Ecto neural progenitor cell (in vitro differentiated cells): ENCODE measurements at regions not wholly inside any gene's neighbourhood (a gene's known extent, or its start where the extent isn't known, plus 50 kb on each side); places are given as distances from the start of the nearest gene placed in this dataset.

ENCODE experiments used
- DNase-seq: peaks from one replicate; pipeline ENCODE4 v3.0.0-alpha.2; 2018; ENCODE audit warnings: low spot score

DNA sequence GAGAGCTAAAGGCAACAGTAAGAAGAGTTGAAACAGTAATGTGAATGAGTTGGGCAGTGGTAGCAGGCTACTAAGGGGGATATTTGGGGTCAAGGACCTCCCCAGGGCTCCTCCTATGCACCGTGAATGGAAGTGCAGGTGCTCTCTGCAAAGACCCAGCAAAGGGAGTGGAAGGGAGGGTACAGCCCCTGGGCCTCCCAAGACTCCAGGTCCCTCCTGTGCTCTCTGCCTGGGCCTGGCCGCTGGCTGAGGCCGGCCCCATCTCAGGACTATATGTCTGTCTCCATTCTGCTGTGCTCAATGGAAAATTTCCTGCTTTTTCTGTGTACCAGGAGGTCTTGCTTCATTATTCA lies 372.1 kb upstream of the MKI67 start:
- DNase-seq, result no peak

DNA sequence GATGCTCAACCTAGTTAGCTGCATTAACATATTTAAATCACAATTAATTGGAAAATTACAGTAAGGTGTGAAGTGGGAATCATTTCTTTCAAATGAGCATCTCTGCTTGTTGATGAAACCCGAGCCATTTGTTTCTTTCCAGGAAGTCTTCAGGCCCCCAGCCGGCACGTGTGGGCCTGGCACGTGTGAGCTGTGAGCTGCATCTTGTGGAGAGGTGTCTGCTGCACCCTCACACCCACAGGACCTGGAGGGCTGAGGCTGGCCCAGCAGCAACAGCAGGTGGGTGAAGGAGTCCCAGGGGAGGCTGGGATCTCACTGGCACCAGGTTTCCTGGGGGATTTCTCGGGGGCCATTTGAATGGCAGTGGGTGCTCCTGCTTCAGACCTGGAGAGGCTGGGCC lies 372.5 kb upstream of the MKI67 start:
- DNase-seq, result no peak

DNA sequence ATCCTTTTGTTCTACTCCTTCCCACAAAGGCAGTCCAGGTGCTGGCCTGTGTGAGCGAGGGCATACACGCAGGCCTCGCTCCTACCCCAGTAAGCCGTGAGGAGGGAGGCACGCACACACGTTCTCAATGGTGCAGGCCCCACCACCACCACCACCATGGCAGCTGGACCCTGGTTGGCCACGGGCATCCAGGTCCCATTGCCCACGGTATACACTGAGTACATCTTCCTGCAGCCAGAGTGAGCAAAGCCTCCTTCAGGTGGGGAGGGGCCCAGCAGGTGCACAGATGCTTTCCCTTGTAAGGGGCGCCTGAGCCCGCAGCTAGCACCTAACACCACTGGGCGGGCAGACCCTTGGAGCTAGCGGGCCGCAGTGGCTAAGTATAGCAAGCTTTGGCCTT lies 373.3 kb upstream of the MKI67 start:
- DNase-seq, result no peak

DNA sequence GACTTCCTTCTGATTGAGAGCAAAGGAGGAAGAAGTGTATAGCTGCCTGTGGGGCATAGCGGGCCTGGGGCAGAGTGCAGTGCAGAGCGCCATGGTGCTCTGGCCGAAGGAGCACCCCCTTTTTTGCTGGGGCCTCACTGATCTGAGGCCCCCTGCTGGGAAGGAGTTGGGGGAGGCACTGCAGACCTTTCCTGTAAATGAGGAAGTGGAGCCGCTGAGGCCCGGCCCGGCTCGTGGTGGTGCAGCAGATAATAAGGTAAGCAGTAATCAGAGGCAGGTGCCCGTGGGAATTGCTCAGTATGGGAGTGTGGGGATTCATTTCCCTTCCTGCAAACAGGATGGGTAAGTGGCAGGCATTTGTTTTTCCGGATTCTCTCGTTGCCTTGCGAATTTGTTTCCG lies 373.7 kb upstream of the MKI67 start:
- DNase-seq, result no peak

DNA sequence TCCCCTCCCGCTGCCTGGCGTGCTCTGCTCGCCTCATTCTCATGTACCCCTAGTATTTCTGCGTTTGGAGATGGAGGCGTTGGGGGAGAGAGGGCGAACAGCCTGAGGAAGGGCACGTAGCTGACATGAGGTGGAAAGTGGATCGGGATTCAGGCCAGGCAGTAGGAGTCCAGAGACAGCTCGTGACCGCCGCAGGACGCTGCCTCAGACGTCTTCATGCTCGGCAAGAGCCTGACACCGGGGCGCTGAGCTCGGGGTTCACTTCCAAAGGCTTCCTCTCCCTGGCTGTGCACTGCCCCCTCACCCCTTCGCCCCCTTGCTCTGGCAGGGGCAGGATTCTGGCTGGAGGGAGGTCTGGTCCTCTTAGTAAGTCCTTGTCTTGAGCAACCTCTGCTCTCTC lies 374.4 kb upstream of the MKI67 start:
- DNase-seq, result no peak

DNA sequence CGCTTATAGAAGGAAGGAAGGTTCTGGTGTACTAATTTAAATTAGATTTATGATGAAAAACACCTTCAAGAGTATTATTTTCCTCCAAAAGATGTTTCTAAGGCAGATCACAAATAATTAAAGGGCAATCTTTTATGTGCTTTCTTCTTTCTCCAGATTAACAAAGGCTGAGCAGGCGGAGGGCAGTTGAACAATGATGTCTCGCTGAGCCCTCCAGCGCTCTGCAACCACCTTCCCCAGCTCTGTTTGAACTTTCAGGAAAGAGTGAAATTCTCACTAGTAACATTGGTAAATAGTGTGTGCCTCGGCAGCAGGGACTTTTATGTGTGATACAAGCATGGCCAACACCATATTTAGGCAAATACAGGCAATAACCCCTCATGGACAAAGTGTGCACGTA lies 379.1 kb upstream of the MKI67 start:
- DNase-seq, result no peak

DNA sequence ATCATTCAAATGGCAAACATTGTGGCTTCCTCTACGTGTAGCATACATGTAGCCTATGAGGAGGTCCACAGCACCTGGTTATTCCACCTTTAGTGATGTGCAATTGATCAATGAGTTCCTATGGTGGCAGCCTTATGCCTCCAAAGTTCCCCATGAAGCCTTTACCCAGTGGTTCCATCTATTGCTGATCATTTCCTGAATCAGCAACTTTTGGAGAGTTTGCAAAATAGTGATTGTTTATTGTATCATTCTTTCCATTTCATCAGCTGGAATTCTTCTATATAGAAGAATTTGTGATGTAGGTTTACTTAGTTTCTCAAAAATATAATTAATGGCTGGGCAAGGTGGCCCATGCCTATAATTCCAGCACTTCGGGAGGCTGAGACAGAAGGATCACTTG lies 380.2 kb upstream of the MKI67 start:
- DNase-seq, result no peak

DNA sequence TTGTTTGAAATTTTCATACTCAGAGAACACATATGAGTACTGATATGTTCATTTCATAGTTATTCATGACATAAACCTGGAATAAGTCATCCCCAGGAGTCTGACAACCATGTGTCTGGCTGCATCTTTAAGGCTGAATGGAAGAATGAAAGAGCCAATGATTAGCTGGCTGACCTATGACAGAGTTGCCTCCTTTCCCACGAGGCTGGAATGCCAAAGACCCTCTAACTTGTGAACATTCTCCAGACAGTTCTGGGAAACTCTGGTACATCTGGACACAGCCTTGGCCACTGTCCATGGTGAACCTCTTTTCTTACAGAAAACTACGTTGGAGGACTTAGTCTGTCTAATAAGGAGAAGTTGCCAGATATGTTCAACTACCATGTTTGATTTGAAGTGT lies 380.8 kb upstream of the MKI67 start:
- no peak for DNase-seq

DNA sequence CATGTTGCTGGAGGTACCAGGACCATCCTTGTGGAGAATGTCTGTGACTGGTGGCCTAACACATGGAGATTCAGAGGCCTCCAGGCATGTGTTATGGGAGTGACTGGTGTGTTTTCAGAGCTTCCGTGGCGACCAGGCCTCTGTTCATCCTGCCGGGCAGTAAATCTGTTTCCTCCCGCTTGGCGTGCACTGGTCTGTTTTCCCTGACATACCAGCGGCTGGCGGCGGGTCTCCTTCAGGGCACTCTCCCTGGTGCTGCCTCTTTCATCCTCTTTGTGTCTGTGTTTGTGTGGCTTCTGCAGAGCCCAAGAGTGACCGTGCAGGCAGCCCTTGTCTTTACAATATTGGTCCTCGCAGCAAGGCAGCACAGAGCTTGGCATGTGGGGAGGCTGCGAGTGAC lies 385.1 kb upstream of the MKI67 start:
- DNase-seq, result no peak

DNA sequence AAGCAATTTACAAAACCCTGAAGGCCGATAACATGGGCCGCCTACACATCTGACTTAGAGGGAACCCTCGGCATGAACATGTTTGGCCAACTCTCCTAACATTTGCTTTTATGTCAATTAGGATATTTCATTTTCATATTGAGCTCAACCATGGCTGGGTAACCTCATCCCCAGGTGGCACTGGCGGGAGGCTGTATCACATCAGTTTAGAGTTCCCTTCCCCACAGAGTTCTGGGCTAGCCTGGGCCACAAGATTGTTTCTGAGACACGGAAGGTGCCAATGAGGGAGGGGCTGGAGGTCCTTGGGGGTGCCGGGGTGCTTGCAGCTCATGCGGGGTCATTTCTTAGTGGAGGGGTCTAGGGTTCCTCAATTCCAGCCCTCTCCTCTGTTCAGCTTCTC lies 386.5 kb upstream of the MKI67 start:
- no peak for DNase-seq

DNA sequence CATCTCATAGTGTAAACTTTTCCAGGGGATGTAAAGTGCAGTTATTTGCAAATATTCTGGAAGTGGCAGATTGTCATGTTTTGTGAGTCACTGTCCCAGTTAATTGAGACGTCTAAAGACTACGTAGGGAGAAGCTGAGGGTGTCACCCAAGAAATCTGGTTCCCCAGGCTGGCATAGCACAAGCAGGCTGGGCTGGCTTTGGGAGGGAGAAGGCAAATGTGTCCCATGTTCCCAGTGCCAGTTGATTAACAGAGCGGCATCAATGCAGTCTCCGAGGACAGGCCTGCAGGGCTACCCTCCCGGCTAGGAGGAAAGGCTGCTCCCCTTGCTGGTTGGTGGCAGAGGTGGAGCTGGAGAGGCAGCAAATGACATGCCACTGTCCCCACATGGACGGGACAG lies 388.3 kb upstream of the MKI67 start:
- no peak for DNase-seq

DNA sequence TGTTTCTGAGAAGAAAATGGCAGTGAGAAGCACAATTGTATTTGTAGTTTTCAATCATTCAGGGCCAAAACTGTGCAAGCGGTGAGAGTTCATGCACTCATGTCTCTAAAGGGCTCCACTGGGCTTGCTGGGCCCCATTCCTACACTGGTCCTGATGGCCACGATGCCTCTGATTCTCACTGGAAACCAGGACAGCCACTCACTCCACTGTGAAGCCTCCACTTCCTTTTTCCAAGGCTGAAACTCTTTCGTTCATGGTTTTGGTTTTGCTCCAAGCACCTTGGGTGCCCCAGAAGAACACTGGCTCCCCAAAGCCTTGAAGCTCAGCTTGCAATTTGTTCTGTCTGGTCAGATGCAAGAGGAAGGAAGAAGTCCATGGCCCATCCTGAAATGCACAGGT lies 390.0 kb upstream of the MKI67 start:
- DNase-seq, result no peak

DNA sequence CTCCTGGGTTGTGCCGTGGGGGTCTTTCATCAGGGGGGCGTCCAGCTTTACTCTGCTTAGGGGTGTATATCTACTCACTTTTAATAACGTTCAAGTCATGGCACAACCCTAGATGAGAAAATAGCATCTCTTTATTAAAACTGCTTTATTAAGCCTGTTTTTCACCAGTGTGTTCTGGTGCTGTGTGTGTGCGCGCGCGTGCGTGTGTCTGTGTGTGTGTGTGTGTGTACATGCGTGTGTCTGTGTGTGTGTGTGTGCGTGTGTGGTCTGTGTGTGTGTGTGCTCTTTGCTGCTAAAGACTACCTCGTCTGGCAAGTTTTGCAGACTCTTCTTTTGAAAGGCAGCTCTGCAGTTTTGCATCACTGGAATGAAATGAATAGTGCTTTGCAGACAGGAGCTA lies 390.9 kb upstream of the MKI67 start:
- no peak for DNase-seq

DNA sequence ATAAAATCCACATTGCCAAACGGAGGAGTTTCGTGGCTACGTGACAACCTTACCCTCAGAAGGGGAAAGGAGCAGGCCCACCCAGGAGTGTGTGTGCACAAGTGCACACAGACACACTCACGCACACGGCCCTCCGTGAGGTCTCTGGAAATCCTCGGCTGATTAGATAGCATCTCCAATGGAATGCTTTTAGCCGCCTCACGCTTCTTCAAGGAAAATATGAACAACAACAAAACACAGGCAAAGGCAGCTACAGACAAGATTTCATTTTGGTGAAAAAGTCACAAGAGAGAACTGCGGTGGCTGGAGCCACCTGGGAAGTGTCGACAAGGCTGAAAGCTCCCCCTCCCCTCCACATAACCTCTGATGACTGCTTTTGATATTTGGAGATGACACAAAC lies 391.8 kb upstream of the MKI67 start:
- DNase-seq, result no peak

DNA sequence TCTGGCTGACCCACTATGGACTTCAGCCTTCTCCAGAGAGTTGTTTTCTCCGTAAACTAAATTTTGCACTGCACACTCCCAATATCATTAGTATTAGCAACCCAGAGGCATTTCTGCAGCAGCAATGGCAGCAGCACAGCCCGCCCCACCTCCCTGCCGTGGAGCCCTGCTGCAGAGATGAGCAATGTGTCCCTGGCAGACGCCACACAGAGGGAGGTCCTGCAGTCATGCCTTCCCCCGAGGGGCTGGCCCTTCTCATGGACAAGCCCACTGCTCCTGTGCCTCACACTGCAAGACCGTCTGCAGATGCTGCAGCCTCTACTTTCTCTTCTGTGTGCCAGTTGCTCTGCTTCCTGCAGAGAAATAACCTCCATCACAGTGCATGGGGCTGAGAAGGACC lies 393.4 kb upstream of the MKI67 start:
- no peak for DNase-seq

DNA sequence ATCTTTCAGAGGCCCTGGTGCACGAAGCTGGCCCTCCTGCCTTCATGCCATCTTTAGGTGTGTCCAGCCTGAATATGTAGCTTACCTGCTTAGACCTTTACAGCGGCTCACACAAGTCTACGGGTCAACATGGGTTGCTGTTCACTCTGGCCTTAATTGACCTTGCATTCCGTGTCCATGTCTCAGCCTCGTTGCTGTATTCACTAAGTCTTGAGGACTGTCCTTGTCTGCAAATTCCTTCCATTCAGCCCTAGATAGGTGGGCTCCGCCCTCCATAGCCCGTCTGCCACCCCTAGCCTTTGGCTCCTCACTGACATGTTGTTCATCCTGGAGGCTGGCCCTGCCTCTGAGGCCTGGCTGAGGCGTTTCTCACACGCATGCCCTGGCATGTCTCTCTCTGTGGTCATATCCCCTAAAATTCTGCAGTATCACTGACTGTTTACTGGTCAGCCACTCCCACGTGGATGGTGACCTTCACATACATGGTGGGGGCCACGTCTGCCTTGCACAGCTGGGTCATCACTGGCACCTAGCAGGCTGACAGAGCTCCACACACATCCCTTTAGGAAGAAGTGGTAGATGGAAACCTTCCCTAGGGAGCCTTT lies 394.1 kb upstream of the MKI67 start:
- DNase-seq, result no peak

DNA sequence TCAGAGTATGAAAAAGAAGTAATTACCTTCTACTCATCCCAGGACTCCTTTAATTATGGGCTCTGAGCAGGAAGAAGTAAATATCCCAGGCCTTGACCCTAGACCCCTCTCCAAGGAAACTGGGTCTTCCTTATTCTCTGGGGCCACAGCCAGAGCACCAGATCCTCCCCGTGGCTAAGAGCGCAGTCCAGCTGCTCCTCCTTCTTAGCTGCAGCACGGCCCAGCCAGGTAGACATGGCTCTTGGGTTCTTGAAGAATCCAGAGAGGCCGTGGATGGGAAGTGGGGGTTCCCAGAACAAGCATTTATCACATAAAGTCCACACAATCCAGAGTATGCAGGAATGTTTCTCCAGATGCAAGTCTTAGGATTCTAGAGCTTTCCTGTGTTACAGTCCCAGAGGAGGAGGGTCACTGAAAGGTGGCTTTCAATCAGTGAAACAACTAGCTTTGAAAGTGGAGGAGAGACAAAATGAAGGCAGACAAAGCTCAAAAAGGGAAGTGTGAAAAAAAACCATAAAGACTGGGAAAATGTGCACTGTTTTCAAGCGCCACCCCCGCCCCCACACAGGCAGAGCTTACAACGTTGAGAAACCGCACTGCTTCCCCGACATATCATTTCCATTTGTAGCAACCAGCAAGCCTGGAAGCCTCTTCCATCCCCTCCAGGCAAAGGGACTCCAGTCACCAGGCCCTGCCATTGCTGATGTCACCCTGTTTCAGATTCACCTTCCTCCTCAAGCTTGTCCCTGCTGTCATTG lies 396.5 kb upstream of the MKI67 start:
- DNase-seq, result no peak

DNA sequence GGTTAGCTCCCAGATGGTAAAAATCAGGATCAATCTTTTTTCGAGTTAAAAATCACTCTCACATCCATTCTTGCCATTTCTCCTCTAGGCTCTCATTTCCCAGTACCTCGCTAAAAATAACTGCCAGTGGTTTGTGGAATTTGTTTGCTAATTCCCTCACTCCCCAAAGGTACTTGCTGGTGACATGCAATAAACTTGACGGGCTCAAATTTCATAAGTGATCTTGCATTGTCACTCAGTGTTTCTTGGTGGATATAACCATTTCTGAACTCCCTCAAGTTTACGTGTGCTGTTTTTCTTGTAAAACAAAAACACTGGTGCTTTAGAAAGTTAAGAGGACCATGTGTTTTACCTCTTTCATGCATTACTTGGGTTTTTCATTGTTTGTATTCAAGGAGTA lies 399.2 kb upstream of the MKI67 start:
- no peak for DNase-seq

DNA sequence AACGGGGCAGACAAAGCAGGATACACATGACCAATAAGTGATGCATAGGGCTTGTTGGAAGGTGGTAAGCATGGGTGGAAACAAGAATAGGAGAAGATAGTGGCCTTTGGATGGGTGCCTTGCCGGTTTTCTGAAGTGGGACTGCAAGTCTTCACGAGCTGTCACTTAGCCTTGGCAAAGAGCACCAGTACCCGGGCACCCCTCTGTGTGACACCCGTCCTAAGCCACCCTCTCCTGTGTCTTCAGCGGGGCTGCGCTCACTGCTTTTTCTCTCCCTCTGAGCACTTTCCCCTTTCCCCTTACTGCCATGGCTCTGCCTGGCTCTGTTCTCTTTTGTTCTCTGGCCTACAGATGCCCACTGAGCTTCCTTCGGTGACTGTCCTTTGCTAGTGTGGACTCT lies 399.7 kb upstream of the MKI67 start:
- DNase-seq, result no peak

DNA sequence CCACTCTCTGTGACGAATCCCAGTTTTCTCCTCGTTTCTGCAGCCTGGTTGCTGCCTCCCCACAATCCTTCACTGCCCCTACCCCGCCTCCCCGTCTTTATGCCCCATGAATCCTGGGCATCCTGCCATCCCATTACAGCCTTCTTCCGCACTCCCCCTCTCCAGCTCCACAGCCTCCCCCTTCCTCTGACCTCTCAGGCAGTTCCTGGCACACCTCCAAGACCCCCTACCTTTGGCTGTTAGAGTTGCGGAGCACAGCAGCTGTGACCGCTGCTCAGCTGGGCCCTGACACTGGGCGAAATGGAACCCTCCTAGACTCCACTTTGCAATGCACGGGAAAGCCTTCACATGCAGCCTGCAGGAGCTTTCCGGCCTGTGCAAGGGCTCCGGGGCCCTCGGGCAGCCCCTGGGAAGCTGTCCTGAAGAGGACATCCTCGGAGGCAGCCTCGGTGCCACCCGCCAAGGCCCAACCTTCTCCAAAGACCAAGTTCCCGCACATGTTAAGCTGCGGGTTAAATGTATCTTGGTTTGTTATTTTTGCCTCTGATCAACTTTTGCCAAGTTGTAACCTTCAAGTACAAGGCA lies 400.7 kb upstream of the MKI67 start:
- DNase-seq, result no peak

DNA sequence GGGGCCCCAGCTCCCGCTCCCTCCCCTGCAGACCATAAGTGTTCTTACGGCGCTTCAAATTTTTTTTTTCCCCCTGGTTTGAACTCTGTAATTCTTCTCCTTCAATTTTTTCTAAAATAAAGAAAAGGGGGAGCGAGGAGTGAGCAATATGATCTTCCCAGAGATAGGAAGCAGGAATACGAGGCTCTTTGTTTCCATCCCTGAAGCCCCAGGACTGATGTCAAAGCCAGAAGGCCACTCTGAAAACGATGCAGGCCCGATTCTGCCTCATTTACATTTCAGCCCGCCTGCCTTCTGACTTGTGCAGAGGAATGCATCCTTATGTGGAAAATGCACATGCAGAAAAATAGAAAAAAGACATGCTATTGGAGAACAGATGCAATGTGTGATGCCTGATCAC lies 401.5 kb upstream of the MKI67 start:
- DNase-seq, result no peak

DNA sequence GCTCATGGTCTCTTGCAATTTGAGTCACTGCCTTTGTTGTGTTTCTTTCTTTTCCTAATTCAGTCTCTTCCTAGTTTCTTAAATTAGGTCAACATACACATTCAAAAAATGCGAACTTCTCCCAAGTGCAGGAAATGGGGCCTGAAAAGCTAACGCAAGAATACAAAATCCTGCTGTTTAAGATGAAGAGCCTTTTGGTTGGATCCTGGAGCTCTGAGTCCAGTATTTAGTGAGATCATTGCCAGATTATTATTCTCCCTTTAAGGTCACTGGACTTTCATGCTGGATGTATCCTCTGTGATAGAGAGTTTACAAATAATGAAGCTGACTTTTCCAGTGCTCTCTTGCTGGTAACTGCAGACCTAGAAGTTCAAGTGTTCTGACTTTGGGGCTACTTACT lies 401.9 kb upstream of the MKI67 start:
- DNase-seq, result no peak

DNA sequence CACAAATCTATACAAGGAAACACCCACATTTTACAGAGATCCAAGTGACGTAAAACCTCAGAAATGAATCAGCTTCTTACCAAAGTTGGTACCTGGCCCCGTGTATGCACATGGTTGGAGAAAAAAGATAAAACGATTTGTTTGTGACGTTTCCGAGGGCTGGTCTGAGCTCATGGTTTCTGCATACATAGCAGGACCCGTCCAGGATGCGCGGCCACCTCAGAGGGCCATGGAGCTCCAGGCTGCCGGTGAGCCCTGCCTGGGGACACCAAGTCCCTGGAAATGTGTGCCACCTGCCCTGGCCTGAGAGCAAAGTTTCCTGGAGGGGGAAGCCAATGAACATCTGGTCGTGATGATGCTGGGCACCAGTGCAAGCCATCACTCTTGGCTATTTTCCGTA lies 402.6 kb upstream of the MKI67 start:
- no peak for DNase-seq

DNA sequence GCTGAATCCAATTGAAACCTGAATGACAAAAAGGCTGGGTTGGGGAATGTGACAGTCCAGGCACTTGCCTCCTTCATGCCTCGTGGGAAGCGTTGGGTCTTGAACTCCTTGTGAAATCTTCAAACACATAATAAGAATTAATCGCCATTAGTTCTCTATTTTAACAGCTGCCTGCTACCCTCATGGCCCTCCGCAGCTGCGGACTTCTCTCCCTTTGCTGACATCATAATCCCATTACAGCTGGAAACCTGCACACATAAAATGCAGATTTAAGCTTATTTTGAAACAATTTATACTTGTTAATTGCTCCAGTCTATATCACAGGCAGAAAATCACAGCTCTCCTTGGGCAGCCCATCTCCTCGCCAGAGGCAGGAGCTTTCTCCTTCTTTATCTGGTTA lies 403.0 kb upstream of the MKI67 start:
- DNase-seq, result no peak
